Pulmonary artery endothelial cell (primary cell): ENCODE measurements at regions not wholly inside any gene's neighbourhood (a gene's known extent, or its start where the extent isn't known, plus 50 kb on each side); places are given as distances from the start of the nearest gene placed in this dataset.

Source experiments
- DNase-seq: peaks from one replicate; pipeline ENCODE4 v3.0.0-alpha.2; 2011; ENCODE audit warnings: low read depth, low spot score

DNA sequence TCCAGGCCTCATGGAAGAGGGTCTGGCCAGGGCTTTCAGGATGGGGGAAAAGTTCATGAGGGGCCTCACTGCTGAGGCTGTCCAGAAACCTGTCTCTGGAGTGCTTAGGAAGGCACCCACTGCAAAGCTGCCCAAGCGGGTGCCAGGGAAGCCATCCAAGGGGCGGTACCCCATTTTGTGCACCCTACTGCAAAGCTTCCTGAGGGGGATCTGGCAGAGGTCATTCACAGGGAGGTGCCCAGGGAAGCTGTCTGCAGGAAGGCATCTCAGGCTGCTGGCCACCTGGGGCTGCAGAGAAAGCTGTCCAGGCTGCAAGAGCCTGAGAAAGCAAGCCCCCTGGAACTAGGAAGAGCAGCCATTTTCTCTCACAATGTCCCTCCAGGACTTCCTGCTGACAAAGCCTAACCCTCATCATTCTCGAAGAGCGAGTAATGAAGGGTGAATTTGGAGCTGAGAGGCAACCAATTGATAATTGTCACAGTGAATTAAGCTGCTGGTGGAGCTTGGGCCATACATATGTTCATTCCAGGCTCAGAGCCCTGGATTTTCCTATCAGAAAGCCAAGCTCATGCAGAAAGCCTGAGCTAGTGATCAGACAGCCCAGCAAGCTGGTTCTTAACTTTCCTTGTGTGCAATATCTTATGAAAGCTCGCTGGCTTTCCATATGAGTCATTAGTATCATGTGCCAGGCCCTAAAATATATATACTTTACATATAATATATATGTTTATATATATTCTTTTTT, 62.2 kb upstream of the SLC22A16 start:
- DNase-seq: no peak

DNA sequence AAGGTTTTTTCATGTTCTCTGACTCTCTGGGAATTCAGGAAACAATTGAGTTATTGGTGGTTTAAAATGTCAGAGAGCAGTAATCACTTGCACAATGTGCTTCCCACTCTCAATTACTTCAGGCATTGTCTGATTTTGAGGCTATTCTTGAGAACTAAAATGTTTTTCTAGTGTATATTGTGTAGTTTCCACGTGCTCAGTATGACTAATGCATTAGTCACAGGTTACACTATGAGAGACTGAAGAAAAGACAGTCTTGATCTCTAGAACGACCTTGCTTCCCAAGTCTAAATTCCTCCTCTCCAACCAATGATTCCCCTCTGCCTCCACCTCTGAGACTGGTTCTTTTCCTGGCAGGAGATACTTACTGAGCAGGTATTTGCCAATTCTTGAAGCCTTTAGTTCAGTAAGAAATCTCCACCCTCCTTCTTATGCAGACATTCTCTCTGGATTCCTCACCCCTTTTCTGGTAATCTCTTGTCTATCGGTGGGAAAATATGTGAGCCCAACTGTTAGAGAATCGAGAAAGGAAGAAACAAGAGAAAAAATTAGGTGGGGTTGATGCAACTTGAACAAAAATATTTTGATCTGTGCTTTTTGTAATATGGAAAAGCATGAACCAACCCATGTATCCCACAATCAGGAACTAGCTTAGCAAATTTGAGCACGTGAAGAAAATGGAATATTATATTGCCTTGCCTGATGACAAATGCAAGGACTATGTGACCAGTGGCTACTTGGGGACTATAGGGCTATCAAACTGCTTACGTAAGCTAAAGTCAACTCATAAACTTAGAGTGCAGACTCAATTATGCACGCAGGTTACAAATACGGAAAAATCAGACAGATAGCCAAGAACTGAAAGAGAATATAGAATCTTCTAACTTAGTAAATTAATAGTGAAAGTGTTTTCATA, 61.1 kb upstream of the SLC22A16 start:
- peak; percentile 89 for DNase-seq

DNA sequence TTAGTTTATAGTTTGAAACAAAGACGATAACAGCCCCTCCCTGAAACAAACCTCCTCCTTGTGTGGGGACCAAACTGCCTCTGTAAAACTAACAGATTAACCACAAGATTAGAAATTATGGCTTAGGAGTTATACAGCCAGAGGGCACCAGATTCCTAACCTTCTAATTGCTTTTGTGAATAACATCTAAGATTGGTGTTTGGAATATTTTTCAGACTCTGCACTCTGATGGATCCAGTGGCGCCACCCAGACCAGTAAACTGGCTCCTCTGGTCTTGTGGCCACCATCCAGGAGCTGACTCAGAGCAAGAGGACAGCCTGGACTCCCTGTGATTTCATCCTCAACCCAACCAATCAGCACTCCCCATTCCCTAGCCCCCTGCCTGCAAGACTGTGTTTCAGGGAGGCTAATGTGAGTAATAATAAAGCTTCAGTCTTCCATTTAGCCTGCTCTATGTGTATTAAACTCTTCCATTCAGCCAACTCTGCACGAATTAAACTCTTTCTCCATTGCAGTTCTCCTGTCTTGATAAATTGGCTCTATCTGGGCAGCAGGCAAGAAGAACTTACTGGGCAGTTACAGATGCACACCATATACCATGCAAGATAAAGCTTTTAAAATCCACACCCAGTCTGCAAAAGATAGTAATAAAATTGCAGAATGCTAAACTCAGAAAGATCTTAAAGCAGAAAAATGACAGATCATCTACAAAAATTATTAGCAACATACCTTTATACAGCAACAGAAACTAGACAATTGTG, 58.5 kb upstream of the SLC22A16 start:
- no peak for DNase-seq

GRCh38 chr6:110532431-110532830, 56.0 kb upstream of the SLC22A16 start:
- no peak for DNase-seq

DNA sequence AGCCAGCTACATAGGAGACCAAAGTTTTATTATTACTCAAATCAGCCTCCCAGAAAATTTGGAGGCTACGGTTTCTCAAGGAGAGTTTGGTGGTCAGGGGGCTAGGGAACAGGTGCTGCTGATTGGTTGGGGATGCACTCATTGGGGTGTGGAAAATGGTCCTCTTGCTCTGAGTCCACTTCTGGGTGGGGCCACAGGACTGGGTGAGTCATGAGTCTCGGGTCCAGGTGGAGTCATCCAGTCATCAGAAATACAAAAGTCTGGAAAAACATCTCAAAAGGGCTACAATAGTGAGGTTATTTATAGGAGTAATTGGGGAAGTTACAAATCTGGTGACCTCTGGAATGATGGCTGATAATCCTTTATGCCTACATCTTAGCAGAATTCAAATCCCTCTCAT, 54.3 kb upstream of the SLC22A16 start:
- DNase-seq: no peak

DNA sequence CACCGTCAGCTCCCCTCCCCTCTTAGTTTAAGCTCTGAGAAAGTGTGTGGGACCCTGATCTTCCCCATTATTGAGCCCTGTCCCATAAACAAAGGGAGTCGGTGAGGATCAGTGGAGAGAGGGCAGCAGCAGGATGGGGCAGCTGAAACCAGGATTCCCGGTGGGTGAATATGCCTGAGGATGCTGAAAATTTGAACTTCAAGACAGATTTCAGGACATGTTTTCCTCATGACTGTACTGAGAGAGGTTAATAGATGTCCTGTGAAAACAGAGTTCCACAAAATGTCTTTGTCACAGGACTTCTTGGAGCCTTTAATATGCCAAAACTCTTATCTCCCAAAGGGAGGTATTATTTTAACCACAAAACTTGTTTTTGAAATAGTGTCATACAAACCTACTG, 53.5 kb upstream of the SLC22A16 start:
- DNase-seq: no peak

DNA sequence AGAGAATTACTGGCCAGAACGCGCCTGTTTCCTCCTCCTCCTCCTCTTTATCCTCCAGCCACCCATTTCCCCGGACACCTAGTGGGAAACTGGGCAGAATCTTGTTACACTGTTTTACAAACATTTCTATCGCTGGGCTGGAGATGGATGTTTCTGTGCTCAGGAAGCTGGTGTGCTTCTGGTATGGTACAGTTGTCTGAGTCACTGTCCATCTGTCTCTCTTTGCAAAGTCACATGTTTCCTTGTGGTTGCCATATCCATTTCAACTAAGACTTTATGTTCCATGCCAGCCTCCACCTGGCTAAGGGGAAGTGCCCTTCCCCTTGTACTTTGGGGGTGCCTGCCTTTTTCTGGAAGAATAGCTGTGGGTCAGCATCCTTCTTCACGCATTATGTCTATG, 52.9 kb upstream of the SLC22A16 start:
- DNase-seq: no peak

- no peak for DNase-seq
Measured at GRCh38 chr6:110528930-110529325, 52.5 kb upstream of the SLC22A16 start.

- peak; percentile 84 for DNase-seq
Measured at GRCh38 chr6:110528101-110528929, 51.9 kb upstream of the SLC22A16 start.

- DNase-seq: no peak
Measured at GRCh38 chr6:110527516-110527915, 51.1 kb upstream of the SLC22A16 start.

DNA sequence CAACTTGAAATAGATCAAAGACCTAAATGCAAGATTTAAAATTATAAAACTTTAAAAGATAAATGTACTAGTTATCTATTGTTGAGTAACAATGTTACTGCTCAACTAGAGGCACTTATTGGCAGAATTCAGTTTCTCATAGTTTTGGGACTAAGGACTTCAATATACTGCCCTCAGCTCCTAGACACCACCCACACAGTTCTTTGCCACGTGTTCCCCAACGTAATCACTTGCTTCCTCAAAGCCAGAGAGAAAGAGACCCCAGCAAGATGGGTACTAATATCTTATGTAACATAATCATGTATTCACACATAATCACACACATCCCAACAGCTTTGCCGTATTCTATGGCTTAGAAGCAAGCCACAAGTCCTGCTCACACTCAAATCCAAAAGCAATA, 50.3 kb upstream of the SLC22A16 start:
- no peak for DNase-seq
